HCT116 (cell line): ENCODE measurements at regions not wholly inside any gene's neighbourhood (a gene's known extent, or its start where the extent isn't known, plus 50 kb on each side); places are given as distances from the start of the nearest gene placed in this dataset.

Source experiments
- ATAC-seq: fragments of 200-7000 bp; cut with Tn5 transposase; 2 replicates; pipeline ENCODE4 v1.9.1; 2020; ENCODE audit warnings: mild to moderate bottlenecking, moderate library complexity
- BruUV-seq: library from RNA; stranded (reverse); fragments of 400-500 nt; replicated peaks from 2 replicates; lab custom pipeline; 2021; lab: Mats Ljungman, UMichigan
- CTCF ChIA-PET: fragments of 300-600 bp; sonication (Branson Sonifier 250); formaldehyde crosslinking; loops from one replicate; lab custom pipeline; 2021; ENCODE audit warnings: antibody characterized with exemption; lab: Charles Lee
- POLR2A ChIA-PET: fragments of 300-600, 350-600 bp; sonication (Branson Sonifier 250); formaldehyde crosslinking; loops from one replicate; lab custom pipeline; 2021; ENCODE audit warnings: antibody characterized with exemption; lab: Charles Lee
- RAD21 ChIA-PET, 2 experiments: fragments of 300-600 bp; sonication (Branson Sonifier 250); formaldehyde crosslinking; loops; one replicate each; lab custom pipeline; 2023; ENCODE audit warnings: low total read pairs in 2 of 2; ENCODE audit not compliant: uncharacterized antibody in 2 of 2, unreplicated experiment in 2 of 2, low non-redundant PET in 1 of 2; lab: Charles Lee
- DNase-seq: peaks from one replicate; pipeline ENCODE4 v3.0.0-alpha.2; 2010; ENCODE audit warnings: low read depth, low spot score
- H2AFZ ChIP-seq: fragments of 200-600 bp; shearing (Covaris generic), sonication (generic); 2 replicates; pipeline ENCODE4 v1.6.1; 2017; ENCODE audit warnings: low read depth, mixed run types, mixed read lengths, antibody characterized with exemption, low read length; ENCODE audit not compliant: poor library complexity, severe bottlenecking
- H3K27ac ChIP-seq: 2 replicates; pipeline ENCODE4 v1.5.1; 2012; ENCODE audit warnings: low read depth, low read length
- H3K27me3 ChIP-seq: fragments of 200-600 bp; sonication (generic); 2 replicates; pipeline ENCODE4 v1.6.1; 2016; ENCODE audit warnings: mixed run types, low read length, mixed read lengths; ENCODE audit not compliant: insufficient read depth
- H3K36me3 ChIP-seq, 2 experiments: fragments of 200-500 bp in 1 of 2; fragments of 200-600 bp in 1 of 2; sonication (Bioruptor generic) in 1 of 2; sonication (generic) in 1 of 2; 2 replicates each; pipeline versions ENCODE4 v1.5.1 to v1.6.1; 2014 to 2016; ENCODE audit warnings: low read length in 2 of 2, inconsistent platforms in 1 of 2, mixed read lengths in 1 of 2, mixed run types in 1 of 2; ENCODE audit not compliant: insufficient read depth in 2 of 2, control insufficient read depth in 1 of 2
- H3K4me1 ChIP-seq, 2 experiments: fragments of 200-600 bp in 1 of 2; sonication (generic) in 1 of 2; 2 replicates each; pipeline versions ENCODE4 v1.5.1 to v1.6.1; 2012 to 2017; ENCODE audit warnings: low read length in 2 of 2, inconsistent platforms in 1 of 2, mild to moderate bottlenecking in 1 of 2, mixed read lengths in 1 of 2, mixed run types in 1 of 2, moderate library complexity in 1 of 2; ENCODE audit not compliant: insufficient read depth in 2 of 2, control insufficient read depth in 1 of 2
- H3K4me2 ChIP-seq: fragments of 200-600 bp; sonication (generic); 2 replicates; pipeline ENCODE4 v1.6.1; 2017; ENCODE audit warnings: mixed run types, low read length, mixed read lengths
- H3K4me3 ChIP-seq, 2 experiments: fragments of 200-600 bp in 1 of 2; sonication (generic) in 1 of 2; replicated peaks in 1 of 2; 2 replicates each; pipeline ENCODE4 v1.5.1; 2011 to 2016; ENCODE audit warnings: low read length in 2 of 2, control low read depth in 1 of 2, low read depth in 1 of 2, mild to moderate bottlenecking in 1 of 2, mixed read lengths in 1 of 2, mixed run types in 1 of 2
- H3K79me2 ChIP-seq: fragments of 200-600 bp; sonication (generic); 2 replicates; pipeline ENCODE4 v1.6.1; 2017; ENCODE audit warnings: mild to moderate bottlenecking, mixed run types, low read length, moderate library complexity, mixed read lengths; ENCODE audit not compliant: insufficient read depth
- H3K9ac ChIP-seq: fragments of 200-600 bp; sonication (generic); 2 replicates; pipeline ENCODE4 v1.6.1; 2016; ENCODE audit warnings: low read length, mixed read lengths
- H3K9me2 ChIP-seq: fragments of 200-600 bp; sonication (generic), shearing (Covaris generic); 2 replicates; pipeline ENCODE4 v1.6.1; 2017; ENCODE audit warnings: mixed run types, mild to moderate bottlenecking, moderate library complexity; ENCODE audit not compliant: insufficient read depth
- H3K9me3 ChIP-seq, 2 experiments: fragments of 200-500 bp in 1 of 2; fragments of 200-600 bp in 1 of 2; sonication (Bioruptor generic) in 1 of 2; sonication (generic) in 1 of 2; 2 replicates each; pipeline ENCODE4 v1.6.1; 2014 to 2017; ENCODE audit warnings: low read length in 2 of 2, mixed read lengths in 2 of 2, inconsistent platforms in 1 of 2, low read depth in 1 of 2, mild to moderate bottlenecking in 1 of 2, mixed run types in 1 of 2, moderate library complexity in 1 of 2; ENCODE audit not compliant: control insufficient read depth in 1 of 2, insufficient read depth in 1 of 2
- H4K20me1 ChIP-seq: fragments of 200-600 bp; sonication (generic), shearing (Covaris generic); 2 replicates; pipeline ENCODE4 v1.6.1; 2017; ENCODE audit warnings: mixed run types, mild to moderate bottlenecking, moderate library complexity; ENCODE audit not compliant: insufficient read depth
- EGR1 ChIP-seq: IDR thresholded peaks from 2 replicates; pipeline ENCODE4 v1.6.1; 2012; ENCODE audit warnings: low read depth
- EZH2phosphoT487 ChIP-seq: fragments of 200-600 bp; IDR thresholded peaks from 2 replicates; pipeline ENCODE4 v1.6.1; 2018; ENCODE audit warnings: antibody characterized with exemption, borderline replicate concordance
- FOSL1 ChIP-seq: IDR thresholded peaks from 2 replicates; pipeline ENCODE4 v1.6.1; 2012; ENCODE audit warnings: low read depth
- POLR2A ChIP-seq: IDR thresholded peaks from 2 replicates; pipeline ENCODE4 v1.7.0; 2011; ENCODE audit warnings: borderline replicate concordance; ENCODE audit not compliant: insufficient read depth, insufficient read length; ENCODE audit errors: extremely low read depth
- RAD21 ChIP-seq: IDR thresholded peaks from 2 replicates; pipeline ENCODE4 v1.6.1; 2012; ENCODE audit warnings: low read depth, mild to moderate bottlenecking
- SP1 ChIP-seq: IDR thresholded peaks from 2 replicates; pipeline ENCODE4 v1.6.1; 2012; ENCODE audit warnings: low read depth
- TCF7L2 ChIP-seq: IDR thresholded peaks from 2 replicates; pipeline ENCODE4 v1.7.0; 2011; ENCODE audit warnings: borderline replicate concordance, inconsistent platforms; ENCODE audit not compliant: insufficient read depth, insufficient read length; ENCODE audit errors: extremely low read depth
- YY1 ChIP-seq: IDR thresholded peaks from 2 replicates; pipeline ENCODE4 v1.6.1; 2011; ENCODE audit warnings: low read length, low read depth, moderate library complexity, mild to moderate bottlenecking; ENCODE audit not compliant: insufficient replicate concordance; ENCODE audit errors: extremely low read depth
- ZFX ChIP-seq: fragments of 450-650 bp; IDR thresholded peaks from 2 replicates; pipeline ENCODE4 v1.6.1; 2017
- ZNF274 ChIP-seq: fragments of 200-500 bp; sonication (Bioruptor generic); IDR thresholded peaks from 2 replicates; pipeline ENCODE4 v1.6.1; 2014; ENCODE audit warnings: mild to moderate bottlenecking, low read depth, low read length, inconsistent platforms
- intact Hi-C: fragments of 100-400 bp; cut with micrococcal nuclease; formaldehyde crosslinking; loops from 2 replicates; pipeline ENCODE4 v1.10.0; 2022
- TF ChIP-seq, protein P1 (sequence below): IDR thresholded peaks from 2 replicates; pipeline ENCODE4 v1.6.1; 2011; ENCODE audit warnings: mild to moderate bottlenecking, low read length, moderate library complexity; ENCODE audit not compliant: insufficient replicate concordance; ENCODE audit errors: extremely low read depth
- TF ChIP-seq, protein P2 (sequence below): IDR thresholded peaks from 2 replicates; pipeline ENCODE4 v1.6.1; 2012; ENCODE audit warnings: low read depth
- TF ChIP-seq, protein P3 (sequence below): IDR thresholded peaks from 2 replicates; pipeline ENCODE4 v1.6.1; 2012

DNA sequence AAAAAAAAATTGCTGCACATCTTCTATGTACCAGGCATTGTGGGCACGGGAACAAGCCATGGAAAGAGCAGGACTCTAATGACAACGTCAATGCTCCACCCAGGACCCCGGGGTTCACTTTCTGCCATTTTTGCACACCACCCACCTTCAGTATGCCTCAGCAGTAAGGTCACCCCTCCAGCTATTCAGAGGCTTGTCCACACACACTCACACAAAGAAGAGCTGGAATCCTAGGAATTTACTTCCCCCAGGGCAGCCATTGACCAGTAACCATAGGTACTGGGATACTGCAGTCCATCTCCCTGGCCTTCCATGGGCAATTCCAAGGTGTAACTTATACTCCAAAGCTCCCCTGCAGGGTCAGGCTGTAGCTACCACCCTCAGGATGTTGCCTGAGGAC lies 170.8 kb downstream of the SUCLG1 start:
- no TSS peak for BruUV-seq
- TF ChIP-seq TCF7L2 (no peak), POLR2A (no peak), EGR1 (no peak), SP1 (no peak), RAD21 (no peak), YY1 (no peak), ZNF274 (no peak)
- TF ChIP-seq, protein P1, sequence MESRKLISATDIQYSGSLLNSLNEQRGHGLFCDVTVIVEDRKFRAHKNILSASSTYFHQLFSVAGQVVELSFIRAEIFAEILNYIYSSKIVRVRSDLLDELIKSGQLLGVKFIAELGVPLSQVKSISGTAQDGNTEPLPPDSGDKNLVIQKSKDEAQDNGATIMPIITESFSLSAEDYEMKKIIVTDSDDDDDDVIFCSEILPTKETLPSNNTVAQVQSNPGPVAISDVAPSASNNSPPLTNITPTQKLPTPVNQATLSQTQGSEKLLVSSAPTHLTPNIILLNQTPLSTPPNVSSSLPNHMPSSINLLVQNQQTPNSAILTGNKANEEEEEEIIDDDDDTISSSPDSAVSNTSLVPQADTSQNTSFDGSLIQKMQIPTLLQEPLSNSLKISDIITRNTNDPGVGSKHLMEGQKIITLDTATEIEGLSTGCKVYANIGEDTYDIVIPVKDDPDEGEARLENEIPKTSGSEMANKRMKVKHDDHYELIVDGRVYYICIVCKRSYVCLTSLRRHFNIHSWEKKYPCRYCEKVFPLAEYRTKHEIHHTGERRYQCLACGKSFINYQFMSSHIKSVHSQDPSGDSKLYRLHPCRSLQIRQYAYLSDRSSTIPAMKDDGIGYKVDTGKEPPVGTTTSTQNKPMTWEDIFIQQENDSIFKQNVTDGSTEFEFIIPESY: no peak
- no peaks in the 10 kb centered on the region for H3K4me1 ChIP-seq
- H3K36me3 ChIP-seq: no peaks in the 10 kb centered on the region
- DNase-seq (no peak), ATAC-seq (no peak)
- no peak overlapping the region for H3K9ac ChIP-seq
- H3K4me3 ChIP-seq: no peak overlapping the region
- no peaks in the 10 kb centered on the region for H3K79me2 ChIP-seq
- no peaks in the 10 kb centered on the region for H3K27me3 ChIP-seq
- ChIA-PET RAD21 (no interaction called here), POLR2A (no interaction called here), CTCF (no interaction called here)
- H4K20me1 ChIP-seq: no peaks in the 10 kb centered on the region
- no peak overlapping the region for H3K4me2 ChIP-seq
- no peaks in the 10 kb centered on the region for H3K9me3 ChIP-seq
- H3K9me2 ChIP-seq: no peaks in the 10 kb centered on the region
- intact Hi-C loops: no loop called here
- H2AFZ ChIP-seq: no peak overlapping the region
- H3K27ac ChIP-seq: no peak overlapping the region

DNA sequence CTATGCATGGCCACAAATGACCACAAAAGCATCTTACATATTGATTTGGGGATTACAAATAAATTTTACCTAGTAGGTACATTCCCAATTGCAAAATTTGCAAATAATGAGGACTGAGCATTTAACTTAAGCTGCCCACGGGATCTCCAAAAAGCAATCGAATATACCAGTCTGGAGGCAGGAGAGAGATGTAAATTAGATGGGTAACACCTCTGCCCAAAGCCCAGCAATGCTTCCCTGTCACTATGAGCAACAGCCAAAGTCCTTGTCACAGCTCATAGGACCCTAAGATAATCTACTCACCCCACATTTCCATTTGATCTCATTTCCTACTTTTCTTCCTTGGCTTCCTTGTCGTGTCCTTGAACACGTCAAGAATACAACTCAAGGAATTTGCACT lies 172.2 kb downstream of the SUCLG1 start:
- intact Hi-C loops: no loop called here
- DNase-seq: no peak
- Histone ChIP-seq H3K4me2 (no peak overlapping the region), H3K27ac (no peak overlapping the region), H2AFZ (no peak overlapping the region), H4K20me1 (no peaks in the 10 kb centered on the region), H3K9me2 (no peaks in the 10 kb centered on the region), H3K79me2 (no peaks in the 10 kb centered on the region), H3K4me3 (no peak overlapping the region), H3K36me3 (no peaks in the 10 kb centered on the region), H3K9ac (no peak overlapping the region), H3K4me1 (no peaks in the 10 kb centered on the region), H3K27me3 (no peaks in the 10 kb centered on the region), H3K9me3 (no peaks in the 10 kb centered on the region)
- ATAC-seq: no peak
- ChIA-PET POLR2A (no interaction called here), RAD21 (no interaction called here), CTCF (no interaction called here)
- BruUV-seq: no TSS peak
- TF ChIP-seq EGR1 (no peak), ZNF274 (no peak), FOSL1 (no peak), RAD21 (no peak), ZFX (no peak), EZH2phosphoT487 (no peak), SP1 (no peak)
- TF ChIP-seq, protein P1: no peak
- TF ChIP-seq, protein P2, sequence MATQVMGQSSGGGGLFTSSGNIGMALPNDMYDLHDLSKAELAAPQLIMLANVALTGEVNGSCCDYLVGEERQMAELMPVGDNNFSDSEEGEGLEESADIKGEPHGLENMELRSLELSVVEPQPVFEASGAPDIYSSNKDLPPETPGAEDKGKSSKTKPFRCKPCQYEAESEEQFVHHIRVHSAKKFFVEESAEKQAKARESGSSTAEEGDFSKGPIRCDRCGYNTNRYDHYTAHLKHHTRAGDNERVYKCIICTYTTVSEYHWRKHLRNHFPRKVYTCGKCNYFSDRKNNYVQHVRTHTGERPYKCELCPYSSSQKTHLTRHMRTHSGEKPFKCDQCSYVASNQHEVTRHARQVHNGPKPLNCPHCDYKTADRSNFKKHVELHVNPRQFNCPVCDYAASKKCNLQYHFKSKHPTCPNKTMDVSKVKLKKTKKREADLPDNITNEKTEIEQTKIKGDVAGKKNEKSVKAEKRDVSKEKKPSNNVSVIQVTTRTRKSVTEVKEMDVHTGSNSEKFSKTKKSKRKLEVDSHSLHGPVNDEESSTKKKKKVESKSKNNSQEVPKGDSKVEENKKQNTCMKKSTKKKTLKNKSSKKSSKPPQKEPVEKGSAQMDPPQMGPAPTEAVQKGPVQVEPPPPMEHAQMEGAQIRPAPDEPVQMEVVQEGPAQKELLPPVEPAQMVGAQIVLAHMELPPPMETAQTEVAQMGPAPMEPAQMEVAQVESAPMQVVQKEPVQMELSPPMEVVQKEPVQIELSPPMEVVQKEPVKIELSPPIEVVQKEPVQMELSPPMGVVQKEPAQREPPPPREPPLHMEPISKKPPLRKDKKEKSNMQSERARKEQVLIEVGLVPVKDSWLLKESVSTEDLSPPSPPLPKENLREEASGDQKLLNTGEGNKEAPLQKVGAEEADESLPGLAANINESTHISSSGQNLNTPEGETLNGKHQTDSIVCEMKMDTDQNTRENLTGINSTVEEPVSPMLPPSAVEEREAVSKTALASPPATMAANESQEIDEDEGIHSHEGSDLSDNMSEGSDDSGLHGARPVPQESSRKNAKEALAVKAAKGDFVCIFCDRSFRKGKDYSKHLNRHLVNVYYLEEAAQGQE: no peak
- TF ChIP-seq, protein P3, sequence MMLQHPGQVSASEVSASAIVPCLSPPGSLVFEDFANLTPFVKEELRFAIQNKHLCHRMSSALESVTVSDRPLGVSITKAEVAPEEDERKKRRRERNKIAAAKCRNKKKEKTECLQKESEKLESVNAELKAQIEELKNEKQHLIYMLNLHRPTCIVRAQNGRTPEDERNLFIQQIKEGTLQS: no peak
